ENCODE measurements at regions not wholly inside any gene's neighbourhood (a gene's known extent, or its start where the extent isn't known, plus 50 kb on each side); places are given as distances from the start of the nearest gene placed in this dataset.

- H3K4me3 ChIP-seq (replicated peaks; ENCODE audit: low read depth, low read length), result no peak overlapping the region
- DNase-seq (ENCODE audit: low read depth), result no peak
- no peak for TF ChIP-seq CTCF (IDR thresholded peaks at IDR 0.05; ENCODE audit: low read length, missing control alignments)
Measured at GRCh38 chr16:48879223-48880122, 269.5 kb upstream of the N4BP1 start.

- no peak for DNase-seq (ENCODE audit: low read depth)
- H3K4me3 ChIP-seq (replicated peaks; ENCODE audit: low read depth, low read length), result no peak overlapping the region
- no peak for TF ChIP-seq CTCF (IDR thresholded peaks at IDR 0.05; ENCODE audit: low read length, missing control alignments)
Measured at GRCh38 chr16:48877946-48878345, 268.0 kb upstream of the N4BP1 start.

- H3K4me3 ChIP-seq (replicated peaks; ENCODE audit: low read depth, low read length), result no peak overlapping the region
- TF ChIP-seq CTCF (IDR thresholded peaks at IDR 0.05; ENCODE audit: low read length, missing control alignments), result no peak
- no peak for DNase-seq (ENCODE audit: low read depth)
Measured at GRCh38 chr16:48870141-48870540, 260.2 kb upstream of the N4BP1 start.

GRCh38 chr16:48865520-48865919 lies 255.5 kb upstream of the N4BP1 start:
- TF ChIP-seq CTCF (IDR thresholded peaks at IDR 0.05; ENCODE audit: low read length, missing control alignments), result no peak
- H3K4me3 ChIP-seq (replicated peaks; ENCODE audit: low read depth, low read length), result no peak overlapping the region
- DNase-seq (ENCODE audit: low read depth), result no peak

- DNase-seq (ENCODE audit: low read depth), result no peak
- TF ChIP-seq CTCF (IDR thresholded peaks at IDR 0.05; ENCODE audit: low read length, missing control alignments), result no peak
Measured at GRCh38 chr16:48864055-48864454, 254.1 kb upstream of the N4BP1 start.

GRCh38 chr16:48862087-48862532 lies 252.1 kb upstream of the N4BP1 start:
- no peak for DNase-seq (ENCODE audit: low read depth)
- no peak for TF ChIP-seq CTCF (IDR thresholded peaks at IDR 0.05; ENCODE audit: low read length, missing control alignments)
- no peak overlapping the region for H3K4me3 ChIP-seq (replicated peaks; ENCODE audit: low read depth, low read length)

More at GRCh38 chr16:48864055-48864454, 254.1 kb upstream of the N4BP1 start:
- H3K4me3 ChIP-seq (replicated peaks; ENCODE audit: low read depth, low read length), result no peak overlapping the region

GRCh38 chr16:48860341-48860740 lies 250.4 kb upstream of the N4BP1 start:
- DNase-seq (ENCODE audit: low read depth), result no peak
- TF ChIP-seq CTCF (IDR thresholded peaks at IDR 0.05; ENCODE audit: low read length, missing control alignments), result no peak
- no peak overlapping the region for H3K4me3 ChIP-seq (replicated peaks; ENCODE audit: low read depth, low read length)
